ENCODE measurements at regions not wholly inside any gene's neighbourhood (a gene's known extent, or its start where the extent isn't known, plus 50 kb on each side); places are given as distances from the start of the nearest gene placed in this dataset.

DNA sequence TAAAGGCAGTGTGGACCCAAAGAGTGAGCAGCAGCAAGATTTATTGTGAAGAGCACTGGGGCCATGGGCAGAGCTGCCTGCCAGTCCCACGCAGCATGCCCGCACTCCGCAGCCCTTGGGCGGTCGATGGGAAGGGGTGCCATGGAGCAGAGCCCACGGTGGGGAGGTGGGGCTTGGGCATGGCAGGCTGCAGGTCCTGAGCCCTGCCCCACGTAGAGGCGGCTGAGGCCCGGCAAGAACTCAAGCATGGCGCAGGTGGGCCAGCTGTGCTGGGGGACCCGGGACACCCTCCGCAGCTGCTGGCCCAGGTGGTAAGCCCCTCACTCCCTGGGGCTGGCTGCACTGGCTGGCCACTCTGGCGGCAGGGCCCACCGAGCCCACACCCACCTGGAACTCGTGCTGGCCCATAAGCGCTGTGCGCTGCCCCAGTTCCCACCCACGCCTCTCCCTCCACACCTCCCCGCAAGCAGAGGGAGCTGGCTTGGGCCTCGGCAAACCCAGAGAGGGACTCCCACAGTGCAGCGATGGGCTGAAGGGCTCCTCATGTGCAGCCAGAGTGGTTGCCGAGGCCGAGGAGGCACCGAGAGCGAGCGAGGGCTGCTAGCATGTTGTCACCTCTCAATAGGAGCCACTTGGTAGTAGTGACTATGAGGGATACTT is 1218.8 kb upstream of the EPHA6 start:
- TF ChIP-seq, protein P1, sequence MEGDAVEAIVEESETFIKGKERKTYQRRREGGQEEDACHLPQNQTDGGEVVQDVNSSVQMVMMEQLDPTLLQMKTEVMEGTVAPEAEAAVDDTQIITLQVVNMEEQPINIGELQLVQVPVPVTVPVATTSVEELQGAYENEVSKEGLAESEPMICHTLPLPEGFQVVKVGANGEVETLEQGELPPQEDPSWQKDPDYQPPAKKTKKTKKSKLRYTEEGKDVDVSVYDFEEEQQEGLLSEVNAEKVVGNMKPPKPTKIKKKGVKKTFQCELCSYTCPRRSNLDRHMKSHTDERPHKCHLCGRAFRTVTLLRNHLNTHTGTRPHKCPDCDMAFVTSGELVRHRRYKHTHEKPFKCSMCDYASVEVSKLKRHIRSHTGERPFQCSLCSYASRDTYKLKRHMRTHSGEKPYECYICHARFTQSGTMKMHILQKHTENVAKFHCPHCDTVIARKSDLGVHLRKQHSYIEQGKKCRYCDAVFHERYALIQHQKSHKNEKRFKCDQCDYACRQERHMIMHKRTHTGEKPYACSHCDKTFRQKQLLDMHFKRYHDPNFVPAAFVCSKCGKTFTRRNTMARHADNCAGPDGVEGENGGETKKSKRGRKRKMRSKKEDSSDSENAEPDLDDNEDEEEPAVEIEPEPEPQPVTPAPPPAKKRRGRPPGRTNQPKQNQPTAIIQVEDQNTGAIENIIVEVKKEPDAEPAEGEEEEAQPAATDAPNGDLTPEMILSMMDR (IDR thresholded peaks at IDR 0.05): no peak
- no peak for TF ChIP-seq POLR2A (IDR thresholded peaks at IDR 0.05)
